Heart left ventricle (tissue), 16 donors: ENCODE measurements at regions not wholly inside any gene's neighbourhood (a gene's known extent, or its start where the extent isn't known, plus 50 kb on each side); places are given as distances from the start of the nearest gene placed in this dataset.

Source experiments
- ATAC-seq, 4 donors: fragments of 200-7000 bp; cut with Tn5 transposase; one replicate each; pipeline ENCODE4 v1.9.1; 2020 to 2022; ENCODE audit warnings: moderate library complexity in 4 of 4, mild to moderate bottlenecking in 3 of 4, moderate number of reproducible peaks in 1 of 4
- DNase-seq, 5 donors: peaks; one replicate each; pipeline ENCODE4 v3.0.0-alpha.2; 2020
- H3K27ac ChIP-seq, 12 donors: fragments of 200-600 bp; sonication (generic) in 4 of 12; one replicate each; pipeline versions ENCODE4 v1.5.0 to v1.8.0; 2016 to 2022; ENCODE audit warnings: mild to moderate bottlenecking in 2 of 12
- H3K27me3 ChIP-seq, 9 donors: fragments of 200-600 bp; sonication (generic) in 2 of 9; one replicate each; pipeline versions ENCODE4 v1.5.1 to v1.8.0; 2016 to 2022; ENCODE audit warnings: mild to moderate bottlenecking in 3 of 9
- H3K36me3 ChIP-seq, 9 donors: fragments of 200-600 bp; sonication (generic) in 2 of 9; one replicate each; pipeline versions ENCODE4 v1.5.0 to v1.8.0; 2018 to 2022; ENCODE audit warnings: mild to moderate bottlenecking in 2 of 9
- H3K4me1 ChIP-seq, 12 donors: fragments of 200-600 bp; sonication (generic) in 4 of 12; one replicate each; pipeline versions ENCODE4 v1.5.0 to v1.8.0; 2016 to 2022; ENCODE audit warnings: mild to moderate bottlenecking in 3 of 12
- H3K4me3 ChIP-seq, 12 donors: fragments of 200-600 bp; sonication (generic) in 4 of 12; one replicate each; pipeline versions ENCODE4 v1.5.0 to v1.8.0; 2017 to 2022; ENCODE audit warnings: mild to moderate bottlenecking in 9 of 12, moderate library complexity in 4 of 12
- H3K9me3 ChIP-seq, 12 donors: fragments of 200-600 bp; sonication (generic) in 4 of 12; one replicate each; pipeline versions ENCODE4 v1.5.0 to v1.8.0; 2016 to 2022; ENCODE audit warnings: mild to moderate bottlenecking in 1 of 12
- POLR2A ChIP-seq, 2 donors: fragments of 450-650 bp; IDR thresholded peaks; one replicate each; pipeline ENCODE4 v1.6.1; 2017; ENCODE audit warnings: antibody characterized with exemption in 2 of 2, mild to moderate bottlenecking in 2 of 2, moderate library complexity in 2 of 2
- WGBS, 4 donors: extraction: QIAGEN DNeasy Blood & Tissue Kit in 2 of 4; methylation state at CpG; one replicate each; pipeline versions ENCODE4 v1.1.5 to v1.1.7; 2013 to 2018; 5-methylcytosine and 5-hydroxymethylcytosine counted together
- intact Hi-C, 10 donors: fragments of 100-400 bp; cut with DNase I; formaldehyde crosslinking; loops; one replicate each; pipeline versions ENCODE4 v1.11.1 to v1.14.2; 2022
- TF ChIP-seq, protein P1 (sequence below), 12 donors: fragments of 200-600 bp; sonication (generic) in 4 of 12; IDR thresholded peaks; one replicate each; pipeline versions ENCODE4 v1.5.0 to v1.8.0; 2018 to 2022; ENCODE audit warnings: antibody characterized with exemption in 12 of 12, mild to moderate bottlenecking in 5 of 12
- donor health status: ischemic (EF 13 %, LVEDD 7.1; RV severe dilation, severe dysfunction).
- donor health status: healthy with polysubstance abuse.
- donor health status: DM: no; HTN: yes; CAD: no.
- donor health status: DM: no; HTN: no; CAD: no.
- donor health status: ischemic (EF 25% LVEDD 6.9; RV normal size, moderate dysfunction).
- donor health status: ischemic (EF 25% LVEDD 5.7; RV mildly dilated, moderate dysfunction).
- donor health status: healthy.
- donor health status: DM: yes; HTN: yes; CAD: no.
- donor health status: ischemic (EF 35%, LVEDD 5.7; RV mildly dilated, moderate dysfunction).
- donor health status: nonischemic (EF 11% LVEDD 7.7; RV severe dilation, severe dysfunction).
- donor health status: DM: yes; HTN: yes; CAD: no.
- donor health status: PGD.
- donor health status: ischemic (EF 29% LVEDD 5.4; RV normal size, mild dysfunction).
- donor health status: nonischemic (EF 23%, LVEDD 6.1; RV moderate dilation, normal function).

DNA sequence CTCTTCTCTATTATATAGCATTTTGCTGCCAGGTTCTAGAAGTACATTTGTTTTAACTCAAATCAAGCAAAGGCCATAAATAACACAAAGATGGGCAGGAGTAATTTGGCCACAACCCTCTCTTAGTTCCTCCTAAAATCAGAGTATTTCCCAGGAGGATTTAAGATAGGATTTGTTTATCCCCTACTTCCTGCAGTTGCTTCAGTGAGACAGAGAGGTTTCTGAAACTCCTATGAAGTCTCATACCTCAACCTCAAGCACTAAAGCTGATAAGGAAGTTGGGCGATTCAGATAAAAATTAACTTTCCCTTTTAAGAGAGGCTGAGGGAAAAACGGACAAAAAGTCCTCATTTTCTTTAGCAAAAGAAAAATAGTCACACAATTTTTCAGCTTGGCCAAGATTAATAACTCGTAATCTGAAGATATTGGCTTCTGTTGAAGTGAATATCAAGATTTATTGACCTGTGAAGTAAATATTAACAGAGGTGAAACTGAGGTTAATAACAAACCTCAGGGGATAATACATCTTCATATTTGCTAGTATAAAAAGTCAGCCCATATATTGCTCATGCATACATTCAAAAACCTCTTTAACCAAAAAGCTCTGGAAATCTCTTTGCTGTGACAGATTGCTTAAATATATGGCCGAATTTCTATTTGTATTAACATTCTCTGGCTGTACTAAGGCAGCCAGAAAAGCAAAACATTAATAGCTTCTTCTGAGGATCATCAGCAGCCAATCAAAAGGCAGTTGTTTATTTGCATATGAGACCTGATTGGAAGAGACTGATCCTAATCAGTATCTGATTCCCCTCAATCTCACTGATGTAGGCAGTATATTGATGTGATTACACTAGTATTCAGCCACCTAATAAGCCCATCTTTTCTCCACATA is 90.6 kb upstream of the GADL1 start:
- peak overlapping the region in 1 of 12 donors; percentile 15 for H3K4me3 ChIP-seq
- WGBS, 4 donors = 42 to 57% (median 49%) methylated on average over 4 of the region's 4 CpGs
- peaks cover 0 to 7% (median 0%) of the 10 kb centered on the region in 12 donors for H3K4me1 ChIP-seq
- ATAC-seq = no peak
- intact Hi-C loops = loop anchor here in 1 of 10 donors (10.0 kb wide), 1 partner anchor 60 kb away; no protein-coding TSS in a partner anchor
- TF ChIP-seq, protein P1, sequence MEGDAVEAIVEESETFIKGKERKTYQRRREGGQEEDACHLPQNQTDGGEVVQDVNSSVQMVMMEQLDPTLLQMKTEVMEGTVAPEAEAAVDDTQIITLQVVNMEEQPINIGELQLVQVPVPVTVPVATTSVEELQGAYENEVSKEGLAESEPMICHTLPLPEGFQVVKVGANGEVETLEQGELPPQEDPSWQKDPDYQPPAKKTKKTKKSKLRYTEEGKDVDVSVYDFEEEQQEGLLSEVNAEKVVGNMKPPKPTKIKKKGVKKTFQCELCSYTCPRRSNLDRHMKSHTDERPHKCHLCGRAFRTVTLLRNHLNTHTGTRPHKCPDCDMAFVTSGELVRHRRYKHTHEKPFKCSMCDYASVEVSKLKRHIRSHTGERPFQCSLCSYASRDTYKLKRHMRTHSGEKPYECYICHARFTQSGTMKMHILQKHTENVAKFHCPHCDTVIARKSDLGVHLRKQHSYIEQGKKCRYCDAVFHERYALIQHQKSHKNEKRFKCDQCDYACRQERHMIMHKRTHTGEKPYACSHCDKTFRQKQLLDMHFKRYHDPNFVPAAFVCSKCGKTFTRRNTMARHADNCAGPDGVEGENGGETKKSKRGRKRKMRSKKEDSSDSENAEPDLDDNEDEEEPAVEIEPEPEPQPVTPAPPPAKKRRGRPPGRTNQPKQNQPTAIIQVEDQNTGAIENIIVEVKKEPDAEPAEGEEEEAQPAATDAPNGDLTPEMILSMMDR (IDR thresholded peaks at IDR 0.05) = no peak
- TF ChIP-seq POLR2A (IDR thresholded peaks at IDR 0.05) = no peak
- no peak for DNase-seq
- H3K27ac ChIP-seq = no peak overlapping the region
- H3K36me3 ChIP-seq = no peaks in the 10 kb centered on the region
- no peaks in the 10 kb centered on the region for H3K9me3 ChIP-seq
- no peaks in the 10 kb centered on the region for H3K27me3 ChIP-seq

DNA sequence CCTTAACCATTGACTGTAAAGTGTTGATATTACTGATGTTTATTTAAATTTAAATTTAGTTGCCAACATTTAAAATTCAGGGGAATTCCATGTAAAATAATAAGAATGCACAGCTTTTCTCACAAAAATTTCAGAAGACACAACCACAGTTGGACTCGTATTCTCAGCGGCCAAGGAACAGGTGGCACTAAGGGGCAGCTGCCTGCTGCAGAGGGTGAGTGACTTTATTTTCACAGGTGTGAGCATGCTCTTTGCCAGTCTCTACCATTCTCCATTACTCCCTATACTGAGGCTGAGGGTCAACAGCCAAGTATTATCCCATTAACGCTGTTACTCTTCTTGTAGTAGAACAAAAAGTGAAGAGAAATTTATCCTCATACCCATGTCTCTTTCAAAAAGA is 92.1 kb upstream of the GADL1 start:
- intact Hi-C loops = loop anchor here in 1 of 10 donors (10.0 kb wide), 1 partner anchor 62 kb away; no protein-coding TSS in a partner anchor
- no peak overlapping the region for H3K27ac ChIP-seq
- no peaks in the 10 kb centered on the region for H3K36me3 ChIP-seq
- no peak for TF ChIP-seq POLR2A (IDR thresholded peaks at IDR 0.05)
- TF ChIP-seq, protein P1 (IDR thresholded peaks at IDR 0.05) = no peak
- H3K4me1 ChIP-seq = peaks cover 0 to 7% (median 0%) of the 10 kb centered on the region in 12 donors
- DNase-seq (no peak), ATAC-seq (no peak)
- 92 to 97% (median 96%) methylated on average over 3 of the region's 3 CpGs for WGBS, 4 donors
- no peaks in the 10 kb centered on the region for H3K9me3 ChIP-seq
- H3K27me3 ChIP-seq = no peaks in the 10 kb centered on the region
- no peak overlapping the region for H3K4me3 ChIP-seq

DNA sequence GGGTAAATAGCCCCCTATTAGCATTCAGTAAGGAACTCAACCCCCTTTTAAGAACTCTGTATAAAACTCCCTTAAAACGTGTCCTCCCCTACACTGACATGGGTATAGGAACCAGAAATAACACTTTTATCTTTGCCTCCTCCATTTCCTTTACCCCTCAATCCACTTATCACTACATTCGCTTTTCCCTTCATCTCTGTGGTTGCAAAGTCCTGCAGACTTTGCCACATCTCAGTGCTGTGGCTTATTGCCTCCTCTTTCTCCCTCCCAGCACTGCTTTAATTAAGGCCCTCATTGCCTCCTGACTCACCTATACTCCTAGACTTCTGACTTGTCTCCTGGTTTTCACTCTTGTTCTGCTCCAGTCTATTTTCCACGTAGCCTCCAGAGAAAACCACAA is 94.3 kb upstream of the GADL1 start:
- intact Hi-C loops = loop anchor here in 1 of 10 donors (10.0 kb wide), 1 partner anchor 64 kb away; no protein-coding TSS in a partner anchor
- no peak for TF ChIP-seq POLR2A (IDR thresholded peaks at IDR 0.05)
- TF ChIP-seq, protein P1 (IDR thresholded peaks at IDR 0.05) = no peak
- H3K36me3 ChIP-seq = no peaks in the 10 kb centered on the region
- DNase-seq (no peak), ATAC-seq (no peak)
- H3K27ac ChIP-seq = no peak overlapping the region
- WGBS, 4 donors = 53 to 64% (median 58%) methylated on average over 3 of the region's 3 CpGs
- no peak overlapping the region for H3K4me3 ChIP-seq
- peaks cover 0 to 7% (median 0%) of the 10 kb centered on the region in 12 donors for H3K4me1 ChIP-seq
- no peaks in the 10 kb centered on the region for H3K9me3 ChIP-seq
- H3K27me3 ChIP-seq = no peaks in the 10 kb centered on the region

DNA sequence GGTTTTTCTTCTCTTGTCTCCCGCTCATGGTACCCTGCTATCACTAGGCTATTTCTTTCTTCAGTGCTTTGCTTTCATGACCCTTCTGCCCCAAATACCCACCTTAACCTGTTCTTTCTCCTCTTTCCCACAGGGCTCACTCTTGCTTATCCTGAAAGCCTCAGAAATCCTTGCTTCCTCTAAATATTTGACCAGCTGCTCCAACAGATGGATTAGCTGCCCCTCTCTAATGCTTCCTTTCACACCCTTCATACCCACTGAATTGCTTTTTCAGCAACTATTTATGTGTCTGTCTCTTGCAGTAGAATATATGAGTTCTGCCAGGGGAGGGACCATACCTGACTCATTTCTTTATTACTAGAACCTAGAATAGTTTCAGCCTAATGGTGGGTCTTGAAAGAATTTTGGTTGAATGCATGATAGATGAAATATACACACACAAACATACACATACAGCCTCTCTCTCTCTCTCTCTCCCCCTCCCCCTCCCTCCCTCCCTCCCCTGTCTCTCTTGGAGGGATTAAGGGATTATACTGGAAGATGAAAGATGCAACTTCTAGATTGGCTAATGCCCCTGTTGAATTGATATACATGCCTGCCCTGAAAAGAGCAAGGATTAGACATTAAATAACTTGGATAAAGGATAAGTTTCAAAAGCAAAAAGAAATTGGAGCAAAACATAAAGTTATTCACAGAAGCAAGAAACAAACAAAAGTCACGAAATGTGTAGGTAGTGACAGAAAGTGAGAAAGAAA is 95.0 kb upstream of the GADL1 start:
- peaks cover 0 to 6% (median 0%) of the 10 kb centered on the region in 12 donors for H3K4me1 ChIP-seq
- H3K36me3 ChIP-seq = no peaks in the 10 kb centered on the region
- no peaks in the 10 kb centered on the region for H3K27me3 ChIP-seq
- 87 to 93% (median 88%) methylated on average over 2 of the region's 2 CpGs for WGBS, 4 donors
- intact Hi-C loops = loop anchor here in 1 of 10 donors (10.0 kb wide), 1 partner anchor 65 kb away; no protein-coding TSS in a partner anchor
- TF ChIP-seq, protein P1 (IDR thresholded peaks at IDR 0.05) = no peak
- no peak for TF ChIP-seq POLR2A (IDR thresholded peaks at IDR 0.05)
- peaks cover 0 to 6% (median under 1%) of the 10 kb centered on the region in 12 donors for H3K9me3 ChIP-seq
- DNase-seq (no peak), ATAC-seq (no peak)
- no peak overlapping the region for H3K27ac ChIP-seq
- H3K4me3 ChIP-seq = no peak overlapping the region
